KMS-11 (cell line): ENCODE measurements at regions not wholly inside any gene's neighbourhood (a gene's known extent, or its start where the extent isn't known, plus 50 kb on each side); places are given as distances from the start of the nearest gene placed in this dataset.

ENCODE experiments used
- H2AFZ ChIP-seq: fragments of 200-600 bp; sonication (generic); 2 replicates; pipeline ENCODE4 v1.6.1; 2016; ENCODE audit warnings: antibody characterized with exemption, mixed run types, low read depth
- H3K27ac ChIP-seq: fragments of 200-600 bp; sonication (generic); 2 replicates; pipeline ENCODE4 v1.6.1; 2016; ENCODE audit warnings: mild to moderate bottlenecking, mixed run types
- H3K27me3 ChIP-seq: fragments of 200-600 bp; sonication (generic); 2 replicates; pipeline ENCODE4 v1.6.1; 2017; ENCODE audit warnings: mild to moderate bottlenecking, low read depth, mixed run types, moderate library complexity; ENCODE audit not compliant: insufficient read depth
- H3K36me3 ChIP-seq: fragments of 200-600 bp; sonication (generic); 2 replicates; pipeline ENCODE4 v1.6.1; 2017; ENCODE audit warnings: mild to moderate bottlenecking, mixed run types; ENCODE audit not compliant: insufficient read depth
- H3K4me1 ChIP-seq: fragments of 200-600 bp; sonication (generic); 2 replicates; pipeline ENCODE4 v1.6.1; 2016; ENCODE audit warnings: mild to moderate bottlenecking, low read depth, mixed run types; ENCODE audit not compliant: poor library complexity, severe bottlenecking
- H3K4me2 ChIP-seq: fragments of 200-600 bp; sonication (generic); 2 replicates; pipeline ENCODE4 v1.7.0; 2016; ENCODE audit warnings: mild to moderate bottlenecking, mixed run types
- H3K4me3 ChIP-seq: fragments of 200-600 bp; sonication (generic); IDR thresholded peaks from 2 replicates; pipeline ENCODE4 v1.6.1; 2017; ENCODE audit warnings: low read depth, low read length, mixed read lengths; ENCODE audit not compliant: insufficient read depth
- H3K79me2 ChIP-seq: fragments of 200-600 bp; sonication (generic); 2 replicates; pipeline ENCODE4 v1.6.1; 2016; ENCODE audit warnings: low read depth, mixed run types; ENCODE audit not compliant: insufficient read depth
- H3K9ac ChIP-seq: fragments of 200-600 bp; sonication (generic); 2 replicates; pipeline ENCODE4 v1.6.1; 2016; ENCODE audit warnings: mild to moderate bottlenecking, mixed run types
- H4K20me1 ChIP-seq: fragments of 200-600 bp; sonication (generic); 2 replicates; pipeline ENCODE4 v1.6.1; 2016; ENCODE audit warnings: mild to moderate bottlenecking, mixed run types; ENCODE audit not compliant: insufficient read depth
- CTCF ChIP-seq: fragments of 200-600 bp; sonication (generic); conservative IDR thresholded peaks from 2 replicates; pipeline ENCODE4 v1.6.1; 2017; ENCODE audit warnings: low read depth, mild to moderate bottlenecking, antibody characterized with exemption, low read length, moderate library complexity, mixed read lengths

- Histone ChIP-seq H3K36me3 (no peaks in the 10 kb centered on the region), H3K27me3 (no peaks in the 10 kb centered on the region), H3K79me2 (no peaks in the 10 kb centered on the region), H3K4me2 (no peak overlapping the region), H3K27ac (no peak overlapping the region), H4K20me1 (no peaks in the 10 kb centered on the region), H3K9ac (no peak overlapping the region), H3K4me3 (no peak overlapping the region), H3K4me1 (no peaks in the 10 kb centered on the region), H2AFZ (no peak overlapping the region)
- no peak for TF ChIP-seq CTCF
Measured at GRCh38 chr13:31670831-31671617, 68.3 kb upstream of the RXFP2 start.

DNA sequence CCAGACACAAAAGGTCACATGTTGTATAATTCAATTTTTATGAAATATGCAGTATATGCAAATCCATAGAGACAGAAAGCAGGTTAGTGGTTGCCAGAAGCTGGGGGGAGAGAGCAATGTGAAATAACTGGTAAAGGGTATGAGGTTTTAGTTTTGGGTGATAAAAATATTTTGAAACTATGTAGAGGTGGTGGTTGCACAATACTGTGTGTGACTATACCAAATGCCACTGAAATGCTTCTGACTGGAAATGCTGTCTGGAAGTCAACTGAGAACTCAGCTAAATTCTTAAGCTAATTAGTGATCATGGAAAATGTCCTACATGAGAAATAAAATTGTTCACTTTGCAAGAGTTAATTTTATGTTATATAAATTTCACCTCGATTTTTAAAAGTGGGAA is 65.3 kb upstream of the RXFP2 start:
- H3K4me2 ChIP-seq: no peak overlapping the region
- no peak overlapping the region for H2AFZ ChIP-seq
- no peak overlapping the region for H3K27ac ChIP-seq
- H3K4me3 ChIP-seq: no peak overlapping the region
- H4K20me1 ChIP-seq: no peaks in the 10 kb centered on the region
- no peaks in the 10 kb centered on the region for H3K79me2 ChIP-seq
- H3K27me3 ChIP-seq: no peaks in the 10 kb centered on the region
- H3K9ac ChIP-seq: no peak overlapping the region
- no peaks in the 10 kb centered on the region for H3K36me3 ChIP-seq
- H3K4me1 ChIP-seq: no peaks in the 10 kb centered on the region
- no peak for TF ChIP-seq CTCF

DNA sequence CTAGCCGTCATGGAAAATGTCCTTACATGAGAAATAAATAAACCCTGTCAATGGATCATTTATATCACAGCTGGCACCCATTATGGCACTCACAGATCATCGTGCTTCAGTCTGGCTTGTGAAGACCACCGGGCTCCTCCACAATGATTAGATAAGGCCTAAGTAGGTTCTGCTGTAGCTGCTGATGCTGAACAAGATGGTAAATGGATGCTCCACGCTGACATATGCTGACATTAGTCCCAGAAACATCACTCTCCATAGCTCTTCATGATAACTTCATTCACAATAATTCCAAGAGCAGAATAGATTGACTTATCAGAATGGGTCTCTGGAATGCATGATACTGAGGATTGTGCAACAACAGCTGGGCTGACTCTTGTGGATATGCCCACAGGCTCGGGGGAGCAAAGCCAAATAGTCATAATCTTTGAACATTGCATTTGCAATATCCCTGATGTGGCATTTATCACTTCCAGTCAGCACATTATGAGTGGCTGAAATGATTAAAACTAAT is 63.8 kb upstream of the RXFP2 start:
- Histone ChIP-seq H3K79me2 (no peaks in the 10 kb centered on the region), H3K4me3 (no peak overlapping the region), H3K27me3 (no peaks in the 10 kb centered on the region), H2AFZ (no peak overlapping the region), H3K4me2 (no peak overlapping the region), H3K27ac (no peak overlapping the region), H3K36me3 (no peaks in the 10 kb centered on the region), H3K9ac (no peak overlapping the region), H3K4me1 (no peaks in the 10 kb centered on the region), H4K20me1 (no peaks in the 10 kb centered on the region)
- no peak for TF ChIP-seq CTCF

GRCh38 chr13:31681133-31681532 is 58.2 kb upstream of the RXFP2 start:
- H3K9ac ChIP-seq: no peak overlapping the region
- no peaks in the 10 kb centered on the region for H3K79me2 ChIP-seq
- no peak for TF ChIP-seq CTCF
- no peak overlapping the region for H3K4me2 ChIP-seq
- H3K27ac ChIP-seq: no peak overlapping the region
- H2AFZ ChIP-seq: no peak overlapping the region
- H4K20me1 ChIP-seq: no peaks in the 10 kb centered on the region
- no peaks in the 10 kb centered on the region for H3K36me3 ChIP-seq
- no peaks in the 10 kb centered on the region for H3K27me3 ChIP-seq
- H3K4me3 ChIP-seq: no peak overlapping the region
- no peaks in the 10 kb centered on the region for H3K4me1 ChIP-seq
